Skeletal muscle satellite cell (primary cell): ENCODE measurements at regions not wholly inside any gene's neighbourhood (a gene's known extent, or its start where the extent isn't known, plus 50 kb on each side); places are given as distances from the start of the nearest gene placed in this dataset.

Source experiments
- H3K27me3 ChIP-seq: 2 replicates; pipeline ENCODE4 v1.7.0; 2013; ENCODE audit warnings: low read length; ENCODE audit not compliant: control insufficient read depth, insufficient read depth
- H3K36me3 ChIP-seq: 2 replicates; pipeline ENCODE4 v1.7.0; 2013; ENCODE audit warnings: mild to moderate bottlenecking, control low read depth, low read length; ENCODE audit not compliant: insufficient read depth
- H3K4me1 ChIP-seq: 2 replicates; pipeline ENCODE4 v1.7.0; 2013; ENCODE audit warnings: low read length; ENCODE audit not compliant: control insufficient read depth, insufficient read depth
- H3K4me2 ChIP-seq: 2 replicates; pipeline ENCODE4 v1.7.0; 2013; ENCODE audit warnings: mild to moderate bottlenecking, low read length
- H3K4me3 ChIP-seq: 2 replicates; pipeline ENCODE4 v1.7.0; 2013; ENCODE audit warnings: low read length
- H3K9ac ChIP-seq: 2 replicates; pipeline ENCODE4 v1.7.0; 2013; ENCODE audit warnings: mild to moderate bottlenecking, low read depth, low read length, moderate library complexity
- H3K9me3 ChIP-seq: replicated peaks from 2 replicates; pipeline ENCODE4 v1.7.0; 2013; ENCODE audit warnings: mild to moderate bottlenecking, control low read depth, low read length

GRCh38 chr18:78178812-78179211 is 800.8 kb upstream of the SALL3 start:
- Histone ChIP-seq H3K4me2 (no peak overlapping the region), H3K9ac (no peak overlapping the region), H3K9me3 (peaks cover 12% of the 10 kb centered on the region), H3K36me3 (no peaks in the 10 kb centered on the region), H3K4me1 (no peaks in the 10 kb centered on the region), H3K27me3 (no peaks in the 10 kb centered on the region), H3K4me3 (no peak overlapping the region)

- Histone ChIP-seq H3K4me3 (no peak overlapping the region), H3K4me1 (no peaks in the 10 kb centered on the region), H3K36me3 (no peaks in the 10 kb centered on the region), H3K27me3 (no peaks in the 10 kb centered on the region), H3K9ac (no peak overlapping the region), H3K9me3 (peaks cover 7% of the 10 kb centered on the region), H3K4me2 (no peak overlapping the region)
These were observed 798.9 kb upstream of the SALL3 start for GRCh38 chr18:78180741-78181140.

- no peak overlapping the region for H3K9ac ChIP-seq
- H3K4me2 ChIP-seq, result no peak overlapping the region
- H3K4me3 ChIP-seq, result no peak overlapping the region
- H3K27me3 ChIP-seq, result no peaks in the 10 kb centered on the region
- no peaks in the 10 kb centered on the region for H3K4me1 ChIP-seq
- no peaks in the 10 kb centered on the region for H3K36me3 ChIP-seq
- no peaks in the 10 kb centered on the region for H3K9me3 ChIP-seq
These were observed 795.8 kb upstream of the SALL3 start for GRCh38 chr18:78183815-78184214.

- Histone ChIP-seq H3K9ac (no peak overlapping the region), H3K4me3 (no peak overlapping the region), H3K36me3 (no peaks in the 10 kb centered on the region), H3K4me2 (no peak overlapping the region), H3K9me3 (peaks cover 14% of the 10 kb centered on the region), H3K4me1 (no peaks in the 10 kb centered on the region), H3K27me3 (no peaks in the 10 kb centered on the region)
These were observed 788.3 kb upstream of the SALL3 start for GRCh38 chr18:78191276-78191675.

- Histone ChIP-seq H3K4me1 (no peaks in the 10 kb centered on the region), H3K27me3 (no peaks in the 10 kb centered on the region), H3K4me2 (no peak overlapping the region), H3K9ac (no peak overlapping the region), H3K36me3 (no peaks in the 10 kb centered on the region), H3K4me3 (no peak overlapping the region), H3K9me3 (peaks cover 14% of the 10 kb centered on the region)
These were observed 787.6 kb upstream of the SALL3 start for GRCh38 chr18:78192054-78192453.

GRCh38 chr18:78196280-78196679 is 783.3 kb upstream of the SALL3 start:
- H3K27me3 ChIP-seq, result no peaks in the 10 kb centered on the region
- no peak overlapping the region for H3K4me3 ChIP-seq
- no peak overlapping the region for H3K9ac ChIP-seq
- no peaks in the 10 kb centered on the region for H3K4me1 ChIP-seq
- H3K9me3 ChIP-seq, result peaks cover 14% of the 10 kb centered on the region
- H3K4me2 ChIP-seq, result no peak overlapping the region
- H3K36me3 ChIP-seq, result no peaks in the 10 kb centered on the region

- Histone ChIP-seq H3K4me2 (no peak overlapping the region), H3K36me3 (no peaks in the 10 kb centered on the region), H3K4me1 (no peaks in the 10 kb centered on the region), H3K27me3 (no peaks in the 10 kb centered on the region), H3K9me3 (peaks cover 14% of the 10 kb centered on the region), H3K9ac (no peak overlapping the region), H3K4me3 (no peak overlapping the region)
These were observed 780.6 kb upstream of the SALL3 start for GRCh38 chr18:78199002-78199401.

GRCh38 chr18:78199611-78200010 is 780.0 kb upstream of the SALL3 start:
- Histone ChIP-seq H3K9ac (no peak overlapping the region), H3K27me3 (no peaks in the 10 kb centered on the region)

GRCh38 chr18:78207942-78208341 is 771.7 kb upstream of the SALL3 start:
- H3K27me3 ChIP-seq, result no peaks in the 10 kb centered on the region
- H3K36me3 ChIP-seq, result no peaks in the 10 kb centered on the region
- no peak overlapping the region for H3K4me2 ChIP-seq
- H3K4me3 ChIP-seq, result no peak overlapping the region
- H3K9ac ChIP-seq, result no peak overlapping the region
- no peaks in the 10 kb centered on the region for H3K9me3 ChIP-seq
- no peaks in the 10 kb centered on the region for H3K4me1 ChIP-seq

More at GRCh38 chr18:78199611-78200010, 780.0 kb upstream of the SALL3 start:
- H3K9me3 ChIP-seq, result peaks cover 12% of the 10 kb centered on the region
- H3K4me3 ChIP-seq, result no peak overlapping the region
- H3K4me2 ChIP-seq, result no peak overlapping the region
- H3K4me1 ChIP-seq, result no peaks in the 10 kb centered on the region
- no peaks in the 10 kb centered on the region for H3K36me3 ChIP-seq

- Histone ChIP-seq H3K9ac (no peak overlapping the region), H3K27me3 (no peaks in the 10 kb centered on the region), H3K4me2 (no peak overlapping the region), H3K4me1 (no peaks in the 10 kb centered on the region), H3K4me3 (no peak overlapping the region), H3K9me3 (peaks cover 1% of the 10 kb centered on the region), H3K36me3 (no peaks in the 10 kb centered on the region)
These were observed 771.2 kb upstream of the SALL3 start for GRCh38 chr18:78208461-78208860.

- Histone ChIP-seq H3K9me3 (peaks cover 13% of the 10 kb centered on the region), H3K4me3 (no peak overlapping the region), H3K4me2 (no peak overlapping the region), H3K9ac (no peak overlapping the region), H3K4me1 (no peaks in the 10 kb centered on the region), H3K27me3 (no peaks in the 10 kb centered on the region), H3K36me3 (no peaks in the 10 kb centered on the region)
These were observed 766.1 kb upstream of the SALL3 start for GRCh38 chr18:78213361-78213994.

- Histone ChIP-seq H3K27me3 (no peaks in the 10 kb centered on the region), H3K9ac (no peak overlapping the region), H3K4me1 (no peaks in the 10 kb centered on the region), H3K4me3 (no peak overlapping the region), H3K36me3 (no peaks in the 10 kb centered on the region), H3K9me3 (peaks cover 12% of the 10 kb centered on the region), H3K4me2 (no peak overlapping the region)
These were observed 758.1 kb upstream of the SALL3 start for GRCh38 chr18:78221496-78221895.
